ENCODE measurements at regions not wholly inside any gene's neighbourhood (a gene's known extent, or its start where the extent isn't known, plus 50 kb on each side); places are given as distances from the start of the nearest gene placed in this dataset.
"Not testable (repeated sequence)": the region's sequence is repeated elsewhere in the genome, so short reads cannot be mapped to it uniquely, and the experiment has no call there.

DNA sequence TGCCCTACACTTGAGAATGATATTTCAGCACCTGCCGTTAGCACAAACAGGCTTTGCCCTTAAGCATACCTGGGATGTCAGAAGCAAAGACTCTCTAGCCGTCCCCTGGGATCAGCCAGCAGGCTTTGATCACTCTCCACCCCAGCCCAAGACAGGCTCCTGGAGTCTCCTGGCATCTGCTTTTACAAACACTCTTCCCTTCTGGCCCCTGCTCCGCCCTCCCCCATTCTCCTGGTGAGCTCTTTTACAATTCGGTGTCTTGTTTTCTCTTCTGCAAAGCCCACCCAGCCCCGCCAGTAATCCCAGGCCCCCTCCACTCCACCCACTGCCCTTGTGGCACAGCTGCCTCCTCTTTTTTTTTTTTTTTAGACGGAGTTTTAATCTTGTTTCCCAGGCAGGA lies 50.4 kb downstream of the KATNIP start:
- no peak for DNase-seq

GRCh38 chr16:27602103-27602502 lies 52.2 kb downstream of the KATNIP start:
- DNase-seq: no peak

DNA sequence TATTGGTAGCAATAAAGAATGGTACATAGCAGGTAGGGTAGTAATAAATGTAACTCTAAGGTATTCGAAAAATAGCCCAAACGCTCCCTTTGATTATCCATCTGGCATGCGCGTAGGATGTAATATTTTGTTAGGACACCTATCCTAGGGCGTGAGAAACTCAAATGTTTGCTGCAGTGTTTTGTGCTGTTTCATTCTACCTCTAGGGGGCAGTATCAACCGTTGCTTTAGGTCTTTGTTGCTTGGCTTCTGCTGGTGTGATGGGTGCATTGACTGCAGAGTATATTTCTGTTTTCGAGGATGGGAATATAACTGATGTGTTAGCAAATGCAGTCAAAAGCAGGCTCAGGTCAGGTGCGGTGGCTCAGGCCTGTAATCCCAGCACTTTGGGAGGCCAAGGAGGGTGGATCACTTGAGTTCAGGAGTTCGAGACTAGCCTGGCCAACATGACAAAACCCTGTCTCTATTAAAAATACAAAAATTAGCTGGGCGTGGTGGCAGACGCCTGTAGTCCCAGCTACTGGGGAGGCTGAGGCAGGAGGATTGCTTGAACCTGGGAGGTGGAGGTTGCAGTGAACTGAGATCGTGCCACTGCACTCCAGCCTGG lies 55.7 kb downstream of the KATNIP start:
- DNase-seq: not testable (repeated sequence)

DNA sequence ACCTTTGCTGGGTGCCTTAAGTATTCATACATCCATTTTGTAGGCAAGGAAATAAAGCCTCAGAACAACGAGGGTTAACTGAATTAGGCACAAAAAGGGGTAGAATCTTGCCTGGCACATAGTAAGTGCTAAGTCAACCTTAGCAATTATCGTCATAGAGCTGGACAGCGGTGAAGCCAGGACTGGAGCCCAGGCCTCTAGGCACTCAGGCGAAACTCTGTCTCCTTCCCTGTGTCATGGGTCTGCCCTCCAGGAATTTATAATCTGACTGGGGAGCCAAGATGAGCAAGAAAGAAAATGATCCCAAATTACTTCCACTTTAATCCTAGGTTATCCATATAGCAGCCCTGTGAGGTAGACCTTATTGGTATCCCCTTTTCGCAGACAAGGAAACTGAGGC lies 61.4 kb downstream of the KATNIP start:
- DNase-seq: no peak

DNA sequence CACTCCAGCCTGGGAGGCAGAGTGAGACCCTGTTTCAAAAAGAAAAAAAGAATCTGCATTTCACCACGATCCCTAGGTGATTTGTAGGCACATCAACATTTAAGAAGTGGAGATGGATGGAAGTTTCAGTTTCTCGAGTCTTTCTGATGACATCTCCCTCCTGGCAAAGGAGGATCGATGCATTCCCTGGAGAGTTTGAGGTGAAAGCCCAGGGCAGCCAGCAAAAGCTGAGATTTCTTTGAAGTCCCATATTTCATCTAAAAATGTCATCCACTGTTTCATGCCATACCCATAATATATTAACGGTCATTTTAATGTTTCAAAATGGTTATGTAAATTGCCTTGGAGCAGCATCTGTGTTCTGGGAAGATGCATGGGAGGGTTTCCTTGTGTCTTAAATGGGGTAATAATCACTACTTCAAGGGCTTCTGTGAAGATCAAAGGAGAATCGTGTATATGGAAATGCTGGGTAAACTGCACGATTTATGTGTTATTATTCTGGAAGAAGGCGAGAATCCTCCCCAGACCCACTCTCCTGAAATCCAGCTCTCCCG lies 63.4 kb downstream of the KATNIP start:
- DNase-seq: no peak

- no peak for DNase-seq
Observed at GRCh38 chr16:27617665-27618064, 67.7 kb downstream of the KATNIP start.

GRCh38 chr16:27618165-27618564 lies 68.2 kb downstream of the KATNIP start:
- DNase-seq: no peak

DNA sequence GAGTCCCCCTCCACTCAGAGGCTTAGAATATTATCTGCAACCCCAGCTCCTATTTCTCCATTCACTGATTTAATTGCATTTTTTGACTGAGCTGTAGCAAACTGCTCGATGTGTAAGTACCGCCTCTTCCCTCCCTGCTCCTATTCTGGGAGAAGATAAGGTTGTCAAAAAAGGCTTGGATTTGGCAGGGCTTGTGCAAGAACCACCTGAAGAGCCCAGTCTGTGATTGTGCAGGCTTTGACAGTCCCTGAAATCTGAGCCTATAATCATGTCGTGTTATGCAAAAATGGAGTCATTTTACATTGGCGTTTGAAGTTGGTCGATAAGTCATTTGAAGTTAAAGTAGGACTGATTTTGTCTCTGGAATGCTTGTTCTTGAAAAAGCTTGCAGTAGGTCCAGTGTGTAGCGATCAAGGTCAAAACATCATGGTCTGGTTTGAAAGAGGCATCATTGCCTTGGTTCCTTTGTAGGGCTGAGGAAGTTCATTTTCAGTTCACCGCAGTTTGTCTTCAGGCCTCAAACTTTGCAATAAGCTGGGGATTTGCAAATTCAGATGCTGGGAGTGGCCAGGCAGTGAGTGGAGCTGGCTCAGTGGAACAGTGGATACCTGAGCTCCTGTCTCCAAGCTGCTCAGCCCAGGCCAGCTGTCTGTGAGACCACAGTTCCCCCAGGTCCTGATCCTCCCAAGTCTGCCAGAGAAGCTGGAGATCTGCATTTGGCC lies 68.8 kb downstream of the KATNIP start:
- DNase-seq: peak; percentile 2

DNA sequence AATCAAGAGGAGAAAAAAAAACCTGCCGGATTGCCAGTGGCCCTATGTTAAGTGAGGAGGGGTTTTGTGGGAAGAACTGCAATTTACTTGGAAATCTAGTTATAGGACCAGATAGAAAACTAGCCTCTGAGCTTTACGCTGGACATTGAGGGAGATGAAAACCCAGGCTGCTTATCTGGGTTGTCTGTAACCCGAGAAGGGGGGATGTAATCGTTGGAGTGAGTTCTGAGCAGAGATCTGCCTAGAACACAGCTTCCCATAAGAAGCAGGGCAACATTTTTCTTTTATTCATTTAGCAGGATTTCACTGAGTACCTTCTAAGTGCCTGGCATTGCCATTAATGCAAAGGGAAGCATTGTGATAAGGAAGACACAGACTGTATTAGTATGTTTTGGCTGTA lies 70.6 kb downstream of the KATNIP start:
- DNase-seq: no peak

- no peak for DNase-seq
Observed at GRCh38 chr16:27624154-27625049, 74.5 kb downstream of the KATNIP start.

GRCh38 chr16:27625050-27625697 lies 75.2 kb downstream of the KATNIP start:
- no peak for DNase-seq

- DNase-seq: no peak
Observed at GRCh38 chr16:27627136-27627535, 77.2 kb downstream of the KATNIP start.

DNA sequence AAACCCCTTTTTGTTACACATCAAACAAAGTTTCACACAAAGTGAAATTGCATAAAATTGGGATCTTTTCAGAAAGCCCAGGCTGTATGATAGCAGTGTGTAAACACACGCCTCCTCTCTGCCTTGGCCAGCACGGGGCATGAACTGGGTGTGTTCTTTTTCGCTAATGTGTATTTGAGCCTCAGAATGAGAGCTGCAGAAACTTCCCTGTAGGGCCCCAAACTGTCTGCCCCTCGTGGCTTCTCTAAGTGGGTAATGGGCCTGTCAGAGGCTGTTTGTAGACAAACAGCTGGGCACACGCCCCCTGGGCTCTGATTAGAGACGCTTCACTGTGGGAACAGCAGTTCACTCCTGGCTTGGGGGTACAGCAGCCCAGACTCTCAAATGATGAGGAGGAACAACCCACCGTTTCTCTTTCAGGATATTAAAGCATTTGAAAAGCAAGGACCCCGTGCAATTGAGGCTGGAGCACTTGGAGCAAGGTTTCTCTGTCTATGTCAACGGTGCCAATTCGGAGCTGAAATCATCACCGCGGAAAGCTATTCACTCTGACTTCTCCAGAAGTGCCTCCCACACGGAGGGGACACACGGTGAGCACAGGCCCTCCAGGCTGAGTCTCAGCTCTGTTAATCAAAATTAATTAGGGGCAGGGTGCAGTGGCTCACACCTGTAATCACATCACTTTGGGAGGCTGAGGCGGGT lies 78.4 kb downstream of the KATNIP start:
- DNase-seq: no peak

- not testable (repeated sequence) for DNase-seq
Observed at GRCh38 chr16:27628943-27629462, 79.1 kb downstream of the KATNIP start.

- no peak for DNase-seq
Observed at GRCh38 chr16:27632216-27632615, 82.3 kb downstream of the KATNIP start.

DNA sequence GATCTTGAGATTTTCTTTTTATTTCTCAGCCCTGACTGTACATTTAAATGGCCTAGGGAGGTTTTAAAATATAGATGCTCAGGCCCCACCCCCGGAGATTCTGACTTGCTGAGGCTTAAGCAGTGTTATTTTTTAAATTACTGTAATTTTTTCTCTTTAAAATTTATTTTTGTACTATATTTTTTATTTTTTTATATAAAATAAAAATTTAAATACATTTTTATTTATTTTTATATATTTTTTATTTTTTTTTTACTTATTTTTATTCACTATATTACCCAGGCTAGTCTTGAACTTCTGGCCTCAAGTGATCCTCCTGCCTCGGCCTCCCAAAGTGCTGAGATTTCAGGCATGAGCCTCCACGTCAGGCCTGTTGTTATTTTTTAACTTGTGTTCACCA lies 83.3 kb downstream of the KATNIP start:
- no peak for DNase-seq

DNA sequence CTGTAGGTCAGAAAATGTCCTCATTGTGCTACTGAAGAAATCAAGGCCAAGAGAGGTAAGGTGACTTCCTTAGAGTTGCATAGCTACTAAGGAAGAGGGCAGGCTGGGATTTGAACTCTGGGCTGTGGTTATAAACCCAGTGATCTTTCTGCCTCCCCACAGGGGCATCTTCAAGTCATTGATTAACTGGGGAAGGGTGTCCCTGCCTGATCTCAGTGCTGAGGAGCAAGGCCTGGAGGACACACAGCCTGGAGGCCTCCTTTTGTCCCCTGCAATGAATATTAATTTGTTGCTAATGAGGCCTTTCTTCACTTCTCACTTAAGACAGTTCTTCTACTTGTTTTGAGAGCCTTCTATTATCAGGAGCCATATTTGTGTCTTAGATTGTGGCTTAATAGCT lies 83.8 kb downstream of the KATNIP start:
- no peak for DNase-seq

DNA sequence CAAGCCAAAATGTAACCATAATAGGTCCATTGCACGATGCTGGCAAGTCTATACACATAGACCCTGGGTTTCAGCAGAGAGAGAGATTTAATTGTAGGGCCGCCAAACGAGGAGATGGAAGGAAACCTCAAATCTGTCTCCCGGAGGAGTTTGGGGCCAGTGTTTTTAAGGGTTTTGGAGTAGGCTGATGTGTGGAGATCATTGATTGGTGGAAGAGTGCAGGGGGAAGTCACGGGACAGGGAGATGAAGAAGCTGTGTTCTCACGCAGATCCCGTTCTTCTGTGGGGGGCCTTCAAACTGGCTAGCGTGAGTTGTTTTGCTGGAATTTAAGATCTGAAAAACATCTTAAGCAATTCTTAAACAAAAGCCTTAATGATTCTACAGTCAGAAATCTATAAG lies 84.8 kb downstream of the KATNIP start:
- DNase-seq: no peak

- DNase-seq: no peak
Observed at GRCh38 chr16:27636453-27637240, 86.7 kb downstream of the KATNIP start.

GRCh38 chr16:27638833-27639560 lies 89.1 kb downstream of the KATNIP start:
- DNase-seq: no peak
